Keratinocyte (primary cell): ENCODE measurements at regions not wholly inside any gene's neighbourhood (a gene's known extent, or its start where the extent isn't known, plus 50 kb on each side); places are given as distances from the start of the nearest gene placed in this dataset.

ENCODE experiments used
- DNase-seq: peaks from one replicate; pipeline ENCODE4 v3.0.0-alpha.2; 2011; ENCODE audit warnings: low read depth, missing footprints, low spot score
- FAIRE-seq: peaks from 2 replicates; lab custom pipeline; 2011; peaks lifted over from hg19 to GRCh38; lab: Jason Lieb, UNC
- H2AFZ ChIP-seq: 2 replicates; pipeline ENCODE4 v1.6.0; 2012; ENCODE audit warnings: low read length, control low read depth, inconsistent platforms; ENCODE audit not compliant: control insufficient read depth
- H3K27ac ChIP-seq: 2 replicates; pipeline ENCODE4 v1.5.1; 2011; ENCODE audit warnings: low read length; ENCODE audit not compliant: control insufficient read depth, insufficient read depth
- H3K27me3 ChIP-seq: 3 replicates; pipeline ENCODE4 v1.6.0; 2011; ENCODE audit warnings: low read length; ENCODE audit not compliant: control insufficient read depth, insufficient read depth; ENCODE audit errors: extremely low read depth
- H3K36me3 ChIP-seq, 2 experiments: 2 replicates in 1 of 2; 3 replicates in 1 of 2; pipeline ENCODE4 v1.5.1; 2011; ENCODE audit warnings: low read length in 2 of 2, mild to moderate bottlenecking in 1 of 2; ENCODE audit not compliant: control insufficient read depth in 2 of 2, insufficient read depth in 2 of 2; ENCODE audit errors: extremely low read depth in 1 of 2
- H3K4me1 ChIP-seq: 3 replicates; pipeline ENCODE4 v1.5.1; 2011; ENCODE audit warnings: low read length; ENCODE audit not compliant: control insufficient read depth, insufficient read depth; ENCODE audit errors: extremely low read depth
- H3K4me2 ChIP-seq: 3 replicates; pipeline ENCODE4 v1.6.0; 2011; ENCODE audit warnings: low read depth, low read length; ENCODE audit not compliant: control insufficient read depth, insufficient read depth; ENCODE audit errors: extremely low read depth
- H3K4me3 ChIP-seq, 3 experiments: fragments of 200-600 bp in 1 of 3; sonication (generic) in 1 of 3; 2 replicates in 2 of 3; 3 replicates in 1 of 3; pipeline ENCODE4 v1.5.1; 2011 to 2016; ENCODE audit warnings: low read length in 3 of 3, mild to moderate bottlenecking in 3 of 3, control low read depth in 2 of 3, inconsistent platforms in 1 of 3, low read depth in 1 of 3, mixed read lengths in 1 of 3, mixed run types in 1 of 3, moderate library complexity in 1 of 3; ENCODE audit not compliant: control insufficient read depth in 2 of 3, insufficient read depth in 2 of 3; ENCODE audit errors: extremely low read depth in 1 of 3
- H3K79me2 ChIP-seq: 2 replicates; pipeline ENCODE4 v1.6.0; 2012; ENCODE audit warnings: low read length; ENCODE audit not compliant: control insufficient read depth, insufficient read depth
- H3K9ac ChIP-seq: 3 replicates; pipeline ENCODE4 v1.6.0; 2011; ENCODE audit warnings: low read length; ENCODE audit not compliant: control insufficient read depth, insufficient read depth; ENCODE audit errors: extremely low read depth
- H3K9me1 ChIP-seq: 3 replicates; pipeline ENCODE4 v1.6.0; 2011; ENCODE audit warnings: low read length; ENCODE audit not compliant: control insufficient read depth, insufficient read depth; ENCODE audit errors: extremely low read depth
- H3K9me3 ChIP-seq: 2 replicates; pipeline ENCODE4 v1.5.1; 2012; ENCODE audit warnings: low read depth, low read length; ENCODE audit not compliant: control insufficient read depth
- H4K20me1 ChIP-seq: 3 replicates; pipeline ENCODE4 v1.6.0; 2011; ENCODE audit warnings: low read length; ENCODE audit not compliant: control insufficient read depth, insufficient read depth; ENCODE audit errors: extremely low read depth
- EZH2 ChIP-seq: IDR thresholded peaks from one replicate; pipeline ENCODE4 v1.6.1; 2012; ENCODE audit warnings: inconsistent platforms, mild to moderate bottlenecking, low read length, moderate library complexity
- dilution Hi-C: fragments of 300-500 bp; cut with MboI; formaldehyde crosslinking; loops from one replicate; pipeline ENCODE4 v1.7.0; 2020; ENCODE audit warnings: low sequenced_read_pairs; ENCODE audit not compliant: extremely low pct_ligation_motif_present
- TF ChIP-seq, protein P1 (sequence below), 3 experiments: IDR thresholded peaks in 1 of 3; conservative IDR thresholded peaks in 1 of 3; optimal IDR thresholded peaks in 1 of 3; 2 replicates in 2 of 3; 3 replicates in 1 of 3; pipeline versions ENCODE3 to v1.5.1; 2011; ENCODE audit warnings: low read length in 3 of 3, mild to moderate bottlenecking in 3 of 3, moderate library complexity in 2 of 3, control low read depth in 1 of 3, inconsistent platforms in 1 of 3; ENCODE audit not compliant: insufficient read depth in 2 of 3; ENCODE audit errors: extremely low read depth in 1 of 3

DNA sequence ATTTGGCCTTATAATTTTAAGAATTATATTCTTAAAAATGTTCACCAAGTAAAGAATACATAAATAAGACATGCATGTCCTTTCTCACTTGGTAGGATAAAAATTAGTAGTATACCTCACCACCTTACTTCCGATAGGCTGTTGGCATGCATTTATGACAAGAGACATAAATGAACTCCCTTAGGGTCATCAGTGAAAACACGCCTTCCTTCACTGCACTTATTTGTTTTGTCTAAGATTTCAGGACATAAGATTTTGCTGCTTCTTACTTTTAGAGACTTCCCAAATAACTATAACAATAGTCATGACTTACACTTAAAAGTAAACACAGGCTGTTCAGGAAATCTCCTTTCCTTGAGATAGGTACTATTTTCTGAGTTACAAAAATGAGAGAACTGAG lies 661.3 kb upstream of the CNTNAP5 start:
- H3K36me3 ChIP-seq = no peaks in the 10 kb centered on the region
- H3K9me1 ChIP-seq = no peaks in the 10 kb centered on the region
- DNase-seq (no peak), FAIRE-seq (no peak)
- no peak overlapping the region for H3K9ac ChIP-seq
- H3K9me3 ChIP-seq = no peaks in the 10 kb centered on the region
- H3K27ac ChIP-seq = no peak overlapping the region
- no peaks in the 10 kb centered on the region for H4K20me1 ChIP-seq
- H3K4me3 ChIP-seq = no peak overlapping the region
- H2AFZ ChIP-seq = no peak overlapping the region
- dilution Hi-C loops = no loop called here
- TF ChIP-seq, protein P1, sequence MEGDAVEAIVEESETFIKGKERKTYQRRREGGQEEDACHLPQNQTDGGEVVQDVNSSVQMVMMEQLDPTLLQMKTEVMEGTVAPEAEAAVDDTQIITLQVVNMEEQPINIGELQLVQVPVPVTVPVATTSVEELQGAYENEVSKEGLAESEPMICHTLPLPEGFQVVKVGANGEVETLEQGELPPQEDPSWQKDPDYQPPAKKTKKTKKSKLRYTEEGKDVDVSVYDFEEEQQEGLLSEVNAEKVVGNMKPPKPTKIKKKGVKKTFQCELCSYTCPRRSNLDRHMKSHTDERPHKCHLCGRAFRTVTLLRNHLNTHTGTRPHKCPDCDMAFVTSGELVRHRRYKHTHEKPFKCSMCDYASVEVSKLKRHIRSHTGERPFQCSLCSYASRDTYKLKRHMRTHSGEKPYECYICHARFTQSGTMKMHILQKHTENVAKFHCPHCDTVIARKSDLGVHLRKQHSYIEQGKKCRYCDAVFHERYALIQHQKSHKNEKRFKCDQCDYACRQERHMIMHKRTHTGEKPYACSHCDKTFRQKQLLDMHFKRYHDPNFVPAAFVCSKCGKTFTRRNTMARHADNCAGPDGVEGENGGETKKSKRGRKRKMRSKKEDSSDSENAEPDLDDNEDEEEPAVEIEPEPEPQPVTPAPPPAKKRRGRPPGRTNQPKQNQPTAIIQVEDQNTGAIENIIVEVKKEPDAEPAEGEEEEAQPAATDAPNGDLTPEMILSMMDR (optimal IDR thresholded peaks at IDR 0.05 in 1 of 3, IDR thresholded peaks at IDR 0.05 in 1 of 3, conservative IDR thresholded peaks at IDR 0.05 in 1 of 3; ENCODE audit: extremely low read depth in 1 of 3, insufficient read depth in 2 of 3, low read length in 3 of 3) = no peak
- TF ChIP-seq EZH2 = no peak
- H3K27me3 ChIP-seq = no peaks in the 10 kb centered on the region
- H3K79me2 ChIP-seq = no peaks in the 10 kb centered on the region
- no peaks in the 10 kb centered on the region for H3K4me1 ChIP-seq
- H3K4me2 ChIP-seq = no peak overlapping the region

DNA sequence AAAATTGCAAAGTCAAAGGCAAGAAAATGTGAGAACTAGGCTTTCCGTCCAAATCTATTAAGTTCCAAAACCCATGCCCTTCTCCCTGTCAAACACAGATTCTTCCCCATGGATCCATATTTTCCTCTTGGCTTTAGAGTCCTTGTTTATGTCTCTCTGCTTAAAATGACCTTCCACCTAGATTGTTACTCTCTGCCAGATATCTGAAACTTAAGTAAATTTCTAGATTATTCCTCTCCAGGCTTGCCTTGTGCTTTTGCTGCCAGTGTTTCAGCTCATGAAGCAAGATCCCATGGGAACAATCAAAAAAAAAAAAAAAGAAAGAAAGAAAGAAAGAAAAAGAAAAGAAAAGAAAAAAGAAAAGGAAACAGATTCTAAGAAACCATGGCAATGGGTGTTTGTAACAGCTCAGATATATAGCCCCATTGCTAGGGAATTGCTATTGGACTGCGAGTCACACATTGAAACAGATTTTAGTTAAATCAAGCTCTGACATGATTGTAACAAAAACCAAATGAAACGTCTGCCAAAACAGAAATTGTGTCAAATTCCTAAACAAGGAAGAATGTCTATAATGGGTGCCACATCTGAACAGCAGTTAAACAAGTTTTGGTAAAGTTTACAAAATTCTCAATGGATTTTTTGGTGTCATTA lies 660.7 kb upstream of the CNTNAP5 start:
- H3K27ac ChIP-seq = no peak overlapping the region
- H3K9me1 ChIP-seq = no peaks in the 10 kb centered on the region
- no peak for DNase-seq
- no peaks in the 10 kb centered on the region for H3K27me3 ChIP-seq
- H3K4me2 ChIP-seq = no peak overlapping the region
- H3K9ac ChIP-seq = no peak overlapping the region
- no peak for FAIRE-seq
- dilution Hi-C loops = no loop called here
- TF ChIP-seq, protein P1 (optimal IDR thresholded peaks at IDR 0.05 in 1 of 3, IDR thresholded peaks at IDR 0.05 in 1 of 3, conservative IDR thresholded peaks at IDR 0.05 in 1 of 3; ENCODE audit: extremely low read depth in 1 of 3, insufficient read depth in 2 of 3, low read length in 3 of 3) = no peak
- TF ChIP-seq EZH2 = no peak
- H4K20me1 ChIP-seq = no peaks in the 10 kb centered on the region
- H3K4me3 ChIP-seq = no peak overlapping the region
- no peaks in the 10 kb centered on the region for H3K36me3 ChIP-seq
- no peaks in the 10 kb centered on the region for H3K79me2 ChIP-seq
- H2AFZ ChIP-seq = no peak overlapping the region
- H3K4me1 ChIP-seq = no peaks in the 10 kb centered on the region
- H3K9me3 ChIP-seq = no peaks in the 10 kb centered on the region
